Loucy (cell line): ENCODE measurements at regions not wholly inside any gene's neighbourhood (a gene's known extent, or its start where the extent isn't known, plus 50 kb on each side); places are given as distances from the start of the nearest gene placed in this dataset.

ENCODE experiments used
- H2AFZ ChIP-seq: fragments of 200-600 bp; sonication (generic); 2 replicates; pipeline ENCODE4 v1.6.0; 2016; ENCODE audit warnings: antibody characterized with exemption, mild to moderate bottlenecking, low read length, moderate library complexity
- H3F3A ChIP-seq: fragments of 200-600 bp; 2 replicates; pipeline ENCODE4 v1.6.0; 2016; ENCODE audit warnings: antibody characterized with exemption, low read depth, mild to moderate bottlenecking
- H3K27me3 ChIP-seq: fragments of 200-600 bp; sonication (generic); 2 replicates; pipeline ENCODE4 v1.6.1; 2014; ENCODE audit warnings: low read length, mild to moderate bottlenecking; ENCODE audit not compliant: insufficient read depth, poor library complexity, severe bottlenecking
- H3K36me3 ChIP-seq: fragments of 200-600 bp; sonication (generic); 2 replicates; pipeline ENCODE4 v1.6.1; 2016; ENCODE audit warnings: low read length; ENCODE audit not compliant: insufficient read depth
- H3K4me1 ChIP-seq: fragments of 200-600 bp; sonication (generic); 2 replicates; pipeline ENCODE4 v1.5.1; 2014; ENCODE audit warnings: low read length, mild to moderate bottlenecking; ENCODE audit not compliant: insufficient read depth, poor library complexity, severe bottlenecking
- H3K4me2 ChIP-seq: fragments of 200-600 bp; sonication (generic); 2 replicates; pipeline ENCODE4 v1.6.0; 2014; ENCODE audit warnings: antibody characterized with exemption, low read length, low read depth, mild to moderate bottlenecking; ENCODE audit not compliant: poor library complexity, severe bottlenecking
- H3K4me3 ChIP-seq: fragments of 200-600 bp; sonication (generic); 2 replicates; pipeline ENCODE4 v1.5.1; 2014; ENCODE audit warnings: low read length, mild to moderate bottlenecking, mixed read lengths; ENCODE audit not compliant: poor library complexity, severe bottlenecking
- H3K79me2 ChIP-seq: fragments of 200-600 bp; sonication (generic); 2 replicates; pipeline ENCODE4 v1.6.1; 2014; ENCODE audit warnings: low read length; ENCODE audit not compliant: insufficient read depth
- H3K9ac ChIP-seq: fragments of 200-600 bp; sonication (generic); 2 replicates; pipeline ENCODE4 v1.6.0; 2014; ENCODE audit warnings: mild to moderate bottlenecking, low read depth, low read length, moderate library complexity; ENCODE audit not compliant: poor library complexity, severe bottlenecking
- H3K9me2 ChIP-seq: fragments of 200-600 bp; sonication (generic); replicated peaks from 2 replicates; pipeline ENCODE4 v1.6.1; 2016; ENCODE audit warnings: low read depth, low read length, mixed read lengths
- H3K9me3 ChIP-seq: fragments of 200-600 bp; sonication (generic); 2 replicates; pipeline ENCODE4 v1.6.1; 2014; ENCODE audit warnings: mild to moderate bottlenecking, antibody characterized with exemption, low read length, low read depth; ENCODE audit not compliant: insufficient read depth
- H4K20me1 ChIP-seq: fragments of 200-600 bp; sonication (generic); 2 replicates; pipeline ENCODE4 v1.6.0; 2014; ENCODE audit warnings: antibody characterized with exemption, low read length, mild to moderate bottlenecking; ENCODE audit not compliant: insufficient read depth, poor library complexity, severe bottlenecking
- EZH2phosphoT487 ChIP-seq: fragments of 200-600 bp; IDR thresholded peaks from 2 replicates; pipeline ENCODE4 v1.6.1; 2018; ENCODE audit warnings: antibody characterized with exemption, mild to moderate bottlenecking, moderate library complexity, borderline replicate concordance
- TF ChIP-seq, protein P1 (sequence below): fragments of 200-600 bp; sonication (generic); conservative IDR thresholded peaks from 2 replicates; pipeline ENCODE4 v1.5.1; 2014; ENCODE audit warnings: mild to moderate bottlenecking, antibody characterized with exemption, low read length

DNA sequence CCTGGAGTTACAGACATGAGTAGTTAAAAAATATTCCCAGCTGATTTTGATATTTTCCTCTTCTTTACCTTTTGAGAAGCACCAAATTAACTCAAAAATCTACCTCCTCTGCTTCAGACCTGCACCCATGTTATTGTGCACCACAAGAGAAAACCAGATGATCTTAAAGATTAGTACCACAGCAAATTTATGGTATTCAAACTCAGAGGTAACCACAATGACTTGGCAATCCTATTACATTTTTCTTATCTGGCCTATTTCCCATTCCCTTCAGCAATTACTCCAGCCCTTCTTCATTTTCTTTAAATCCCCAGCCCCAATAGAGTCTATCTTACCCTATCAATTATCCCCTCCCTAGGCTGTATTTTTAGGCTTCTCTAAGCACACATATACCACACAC, 535.1 kb downstream of the FAT4 start:
- no peak overlapping the region for H3K4me2 ChIP-seq
- TF ChIP-seq, protein P1, sequence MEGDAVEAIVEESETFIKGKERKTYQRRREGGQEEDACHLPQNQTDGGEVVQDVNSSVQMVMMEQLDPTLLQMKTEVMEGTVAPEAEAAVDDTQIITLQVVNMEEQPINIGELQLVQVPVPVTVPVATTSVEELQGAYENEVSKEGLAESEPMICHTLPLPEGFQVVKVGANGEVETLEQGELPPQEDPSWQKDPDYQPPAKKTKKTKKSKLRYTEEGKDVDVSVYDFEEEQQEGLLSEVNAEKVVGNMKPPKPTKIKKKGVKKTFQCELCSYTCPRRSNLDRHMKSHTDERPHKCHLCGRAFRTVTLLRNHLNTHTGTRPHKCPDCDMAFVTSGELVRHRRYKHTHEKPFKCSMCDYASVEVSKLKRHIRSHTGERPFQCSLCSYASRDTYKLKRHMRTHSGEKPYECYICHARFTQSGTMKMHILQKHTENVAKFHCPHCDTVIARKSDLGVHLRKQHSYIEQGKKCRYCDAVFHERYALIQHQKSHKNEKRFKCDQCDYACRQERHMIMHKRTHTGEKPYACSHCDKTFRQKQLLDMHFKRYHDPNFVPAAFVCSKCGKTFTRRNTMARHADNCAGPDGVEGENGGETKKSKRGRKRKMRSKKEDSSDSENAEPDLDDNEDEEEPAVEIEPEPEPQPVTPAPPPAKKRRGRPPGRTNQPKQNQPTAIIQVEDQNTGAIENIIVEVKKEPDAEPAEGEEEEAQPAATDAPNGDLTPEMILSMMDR, result no peak
- H3K9ac ChIP-seq, result no peak overlapping the region
- no peaks in the 10 kb centered on the region for H3K79me2 ChIP-seq
- H4K20me1 ChIP-seq, result no peaks in the 10 kb centered on the region
- no peaks in the 10 kb centered on the region for H3K36me3 ChIP-seq
- no peak overlapping the region for H3K4me3 ChIP-seq
- no peaks in the 10 kb centered on the region for H3F3A ChIP-seq
- H3K9me3 ChIP-seq, result no peaks in the 10 kb centered on the region
- H3K9me2 ChIP-seq, result no peaks in the 10 kb centered on the region
- H3K4me1 ChIP-seq, result no peaks in the 10 kb centered on the region
- no peaks in the 10 kb centered on the region for H3K27me3 ChIP-seq
- no peak overlapping the region for H2AFZ ChIP-seq

DNA sequence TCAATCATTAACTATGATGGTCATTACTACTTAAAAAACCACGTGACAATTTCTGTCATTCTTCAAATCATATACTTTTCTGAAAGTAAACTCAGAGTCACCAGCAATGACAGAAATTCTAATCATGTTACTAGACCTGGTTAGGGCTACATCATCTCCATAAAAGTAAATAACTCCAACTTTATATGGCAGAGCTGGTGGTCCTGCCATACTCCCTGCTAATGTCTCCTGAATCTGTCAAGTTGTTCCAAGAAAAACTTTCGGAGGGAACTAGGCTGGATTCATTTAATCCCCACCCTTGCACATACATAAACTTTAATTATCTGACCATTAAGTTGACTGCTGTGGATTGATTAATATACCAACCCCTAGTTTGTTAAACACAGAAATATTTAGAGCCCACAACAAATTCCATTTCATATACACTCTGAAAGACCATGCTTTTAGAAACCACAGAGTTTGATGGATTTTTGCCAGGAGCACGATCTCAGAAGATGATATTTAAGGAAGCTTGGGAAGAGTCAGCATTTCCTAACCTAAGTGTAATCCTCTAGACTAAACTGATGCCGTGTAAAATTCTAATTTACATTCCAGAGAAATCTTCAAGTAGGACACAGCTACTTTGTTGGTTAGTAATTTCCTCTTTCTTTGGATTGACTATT, 577.0 kb downstream of the FAT4 start:
- Histone ChIP-seq H3F3A (no peaks in the 10 kb centered on the region), H3K27me3 (no peaks in the 10 kb centered on the region), H3K4me3 (no peak overlapping the region), H4K20me1 (no peaks in the 10 kb centered on the region), H3K9me2 (no peaks in the 10 kb centered on the region), H3K9ac (no peak overlapping the region), H3K36me3 (no peaks in the 10 kb centered on the region), H3K79me2 (no peaks in the 10 kb centered on the region), H3K4me2 (no peak overlapping the region), H3K4me1 (no peaks in the 10 kb centered on the region), H2AFZ (no peak overlapping the region), H3K9me3 (no peaks in the 10 kb centered on the region)
- TF ChIP-seq EZH2phosphoT487, result no peak
- TF ChIP-seq, protein P1, result no peak

DNA sequence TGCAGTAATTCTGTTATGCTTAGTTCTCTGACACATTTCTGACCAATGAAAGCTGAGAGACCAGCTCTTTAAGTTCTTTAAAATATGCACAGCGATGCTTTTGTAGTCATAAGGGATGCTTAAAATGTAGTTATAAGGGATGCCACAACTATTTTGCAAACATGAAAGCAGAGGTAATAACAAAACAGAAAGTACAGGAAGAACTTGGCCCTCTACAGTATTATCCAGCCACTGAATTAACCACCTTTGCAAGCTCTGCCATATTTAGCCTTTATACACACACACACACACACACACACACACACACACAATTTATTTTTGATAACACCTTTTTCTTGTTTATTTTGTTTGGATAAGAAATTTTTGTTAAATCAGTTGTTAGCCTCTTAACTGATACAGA, 590.0 kb downstream of the FAT4 start:
- Histone ChIP-seq H3K79me2 (no peaks in the 10 kb centered on the region), H2AFZ (no peak overlapping the region), H3K9me2 (no peaks in the 10 kb centered on the region), H3K27me3 (no peaks in the 10 kb centered on the region), H3K9ac (no peak overlapping the region), H3K4me1 (no peaks in the 10 kb centered on the region), H3K36me3 (no peaks in the 10 kb centered on the region), H3K4me3 (no peak overlapping the region), H3F3A (no peaks in the 10 kb centered on the region), H4K20me1 (no peaks in the 10 kb centered on the region), H3K9me3 (no peaks in the 10 kb centered on the region), H3K4me2 (no peak overlapping the region)
- TF ChIP-seq EZH2phosphoT487, result no peak
- TF ChIP-seq, protein P1, result no peak
